SH-SY5Y (cell line): ENCODE measurements at regions not wholly inside any gene's neighbourhood (a gene's known extent, or its start where the extent isn't known, plus 50 kb on each side); places are given as distances from the start of the nearest gene placed in this dataset.

Experiments used
- GATA2 ChIP-seq: IDR thresholded peaks from 2 replicates; pipeline ENCODE4 v1.6.1; 2011; ENCODE audit warnings: mild to moderate bottlenecking, low read depth, low read length
- GATA3 ChIP-seq: IDR thresholded peaks from 2 replicates; pipeline ENCODE4 v1.6.1; 2011; ENCODE audit warnings: low read depth, mild to moderate bottlenecking, low read length, moderate library complexity

- no peak for TF ChIP-seq GATA3
- TF ChIP-seq GATA2: no peak
Observed at GRCh38 chr20:60339738-60340137, 381.5 kb downstream of the CDH26 start.
